SKM-1 (cell line): ENCODE measurements at regions not wholly inside any gene's neighbourhood (a gene's known extent, or its start where the extent isn't known, plus 50 kb on each side); places are given as distances from the start of the nearest gene placed in this dataset.

Experiments
- DNase-seq: peaks from one replicate; lab custom pipeline; 2025; ENCODE audit not compliant: unreplicated experiment; lab: John Stamatoyannopoulos, UW

DNA sequence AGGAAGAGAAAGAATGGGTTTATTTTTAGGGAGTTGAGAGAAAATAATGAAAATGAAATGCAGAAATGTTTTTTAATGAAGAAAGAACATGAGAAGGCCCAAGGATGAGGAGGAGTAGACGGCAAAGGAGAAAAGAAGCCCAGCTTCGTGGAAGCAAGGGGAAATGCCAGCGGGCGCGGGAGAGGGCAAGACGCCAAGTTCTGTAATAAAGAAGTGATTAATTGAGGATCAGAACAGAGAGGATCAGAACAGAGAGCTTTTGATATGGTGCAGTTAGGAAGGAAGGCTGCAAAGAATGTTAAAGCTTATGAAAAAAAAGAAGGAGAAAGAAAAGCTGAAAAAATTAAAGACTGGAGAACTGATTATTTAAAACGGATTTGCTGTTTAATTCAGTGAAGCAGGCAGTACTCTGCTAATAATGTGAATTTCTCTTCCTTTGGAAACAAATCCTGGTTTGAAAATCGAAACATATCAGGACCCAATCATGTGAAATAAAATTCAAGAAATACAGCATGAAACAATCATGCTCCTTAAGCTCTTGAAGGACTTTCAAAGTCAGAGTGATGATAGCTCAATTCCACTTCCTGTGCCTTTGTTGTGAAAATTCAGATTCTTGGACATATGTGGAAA, 99.3 kb upstream of the SOX1 start:
- DNase-seq, result no peak

- no peak for DNase-seq
These were observed 98.5 kb upstream of the SOX1 start for GRCh38 chr13:111968336-111969010.

DNA sequence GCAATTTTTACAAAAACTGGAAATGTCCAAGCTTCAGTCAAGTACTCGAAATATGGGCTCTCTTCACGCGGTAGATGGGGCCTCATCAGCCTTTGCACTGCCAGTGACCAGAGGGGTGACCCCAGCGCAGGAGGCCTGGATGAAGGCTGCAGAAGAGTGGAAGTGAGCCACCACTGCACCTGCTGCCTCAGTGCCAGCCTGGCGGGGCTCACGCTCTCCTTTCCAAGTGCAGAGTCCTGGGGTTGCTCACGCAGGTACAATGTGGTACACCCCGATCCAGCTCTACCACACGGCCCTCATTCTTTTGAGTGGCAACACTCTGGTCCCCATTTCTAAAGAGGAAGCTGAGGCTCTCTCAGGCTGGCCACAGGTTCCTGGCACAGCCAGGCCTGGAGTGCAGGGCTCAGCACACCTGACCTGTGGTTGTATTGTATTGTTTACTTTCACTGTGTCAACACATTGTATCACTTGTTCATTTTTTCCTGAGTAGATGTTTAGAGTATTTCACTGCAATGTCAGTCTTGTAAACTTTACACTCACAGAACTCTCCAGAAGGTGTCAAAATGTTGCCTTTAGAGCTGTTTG, 97.3 kb upstream of the SOX1 start:
- DNase-seq, result no peak

- DNase-seq, result no peak
These were observed 96.3 kb upstream of the SOX1 start for GRCh38 chr13:111970494-111971141.

- no peak for DNase-seq
These were observed 94.8 kb upstream of the SOX1 start for GRCh38 chr13:111971891-111972780.

GRCh38 chr13:111973186-111973585, 93.8 kb upstream of the SOX1 start:
- DNase-seq, result no peak

GRCh38 chr13:111973605-111974340, 93.2 kb upstream of the SOX1 start:
- DNase-seq, result no peak

DNA sequence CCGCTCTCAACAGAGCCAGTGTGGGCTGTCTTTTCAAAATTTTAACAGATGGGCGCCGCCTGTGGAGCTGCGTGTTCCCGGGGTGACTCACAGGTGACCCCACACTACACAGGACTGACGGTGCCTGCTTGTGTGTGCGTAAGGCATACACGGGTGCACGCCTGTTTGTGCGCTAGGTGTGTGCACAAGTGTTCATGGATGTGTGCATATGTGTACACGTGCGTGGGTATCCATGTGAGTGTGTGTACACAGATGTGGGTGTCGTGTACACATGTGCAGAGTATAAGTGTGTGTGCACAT, 92.7 kb upstream of the SOX1 start:
- DNase-seq, result no peak

- no peak for DNase-seq
These were observed 91.1 kb upstream of the SOX1 start for GRCh38 chr13:111975539-111976473.

DNA sequence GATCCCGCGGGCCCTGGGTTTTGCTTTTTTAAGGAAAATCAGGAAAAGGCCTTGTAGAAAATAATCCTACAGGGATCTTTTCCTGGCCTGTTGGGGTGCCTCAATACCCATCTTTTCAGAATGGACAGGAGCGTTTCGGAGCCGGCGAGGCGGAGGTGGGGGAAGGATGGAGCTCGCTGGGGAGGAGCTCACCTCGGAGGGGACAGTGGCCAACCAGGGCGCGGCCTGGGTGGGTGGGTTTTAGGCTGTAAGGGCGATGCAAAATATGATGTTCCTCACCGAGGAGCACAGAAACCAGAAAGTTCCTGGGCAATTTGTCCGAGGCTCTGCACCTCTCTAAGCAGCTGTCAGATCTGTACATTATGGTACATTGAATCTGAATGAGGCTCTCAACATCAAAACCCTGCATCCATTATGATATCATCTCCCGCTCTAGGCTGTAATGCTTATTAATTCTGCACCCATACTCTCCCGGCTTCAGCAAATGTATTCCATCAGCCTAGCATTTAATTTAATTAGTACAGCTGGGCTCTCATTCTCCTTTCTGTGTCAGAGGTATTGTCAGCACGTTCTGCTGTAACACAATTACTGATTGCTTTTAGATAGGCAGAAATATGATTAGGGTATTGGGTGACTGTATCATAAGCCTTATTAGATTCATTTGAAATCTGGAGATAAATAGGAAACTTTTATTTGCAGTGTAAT, 90.3 kb upstream of the SOX1 start:
- no peak for DNase-seq

DNA sequence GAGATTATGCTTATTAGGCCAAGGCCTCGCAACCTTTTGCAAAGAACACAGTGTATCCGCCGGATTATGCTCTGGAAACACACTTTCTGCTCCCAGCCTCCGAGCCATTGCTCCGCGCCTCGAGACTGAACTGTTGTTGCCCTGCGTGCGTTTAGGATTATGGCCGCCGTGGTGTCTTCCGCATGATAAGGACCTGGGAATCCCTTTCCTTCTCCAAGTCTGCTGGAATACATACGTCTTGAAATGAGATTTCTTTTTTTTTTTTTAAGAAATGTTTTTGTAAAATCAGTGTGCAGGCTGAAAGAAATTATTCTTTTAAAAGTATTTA, 89.8 kb upstream of the SOX1 start:
- DNase-seq, result no peak

- DNase-seq, result no peak
These were observed 88.4 kb upstream of the SOX1 start for GRCh38 chr13:111978546-111978945.

DNA sequence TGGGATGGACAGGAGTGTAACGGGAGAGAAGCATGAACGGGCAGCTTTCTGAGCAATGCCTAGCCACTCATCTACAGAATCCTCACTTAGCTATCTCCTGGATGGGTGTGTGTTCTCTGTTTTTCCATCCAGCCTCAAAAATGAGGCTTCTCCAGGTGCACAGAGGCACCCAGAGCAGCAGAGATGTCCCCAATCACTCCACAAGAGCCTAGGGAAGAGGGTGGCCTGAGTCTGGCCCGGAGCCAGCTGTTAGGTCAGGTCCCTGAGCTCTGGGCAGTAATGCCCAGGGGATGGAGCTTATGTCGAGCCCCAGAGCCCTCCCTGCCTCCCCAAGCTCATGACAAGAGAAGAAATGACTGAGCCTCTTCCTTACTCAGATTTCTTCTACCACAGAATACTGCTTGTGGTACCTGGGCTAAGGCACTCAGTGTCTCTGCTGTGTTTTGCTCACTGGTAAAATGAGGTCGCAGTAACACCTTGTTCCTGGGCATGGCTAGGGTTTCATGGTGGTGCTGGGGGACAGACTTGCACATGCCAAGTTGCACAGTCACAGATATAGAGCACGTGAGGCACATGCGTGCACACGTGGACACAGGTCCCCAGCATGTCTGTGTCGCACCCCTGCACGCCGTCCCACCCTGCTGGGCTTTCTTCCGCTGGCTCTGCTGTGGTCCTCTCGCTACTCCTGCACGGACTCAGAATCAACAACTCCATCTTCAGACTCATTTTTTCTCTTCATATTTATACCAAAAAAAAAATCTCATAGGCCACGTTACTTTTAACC, 86.6 kb upstream of the SOX1 start:
- DNase-seq, result no peak

DNA sequence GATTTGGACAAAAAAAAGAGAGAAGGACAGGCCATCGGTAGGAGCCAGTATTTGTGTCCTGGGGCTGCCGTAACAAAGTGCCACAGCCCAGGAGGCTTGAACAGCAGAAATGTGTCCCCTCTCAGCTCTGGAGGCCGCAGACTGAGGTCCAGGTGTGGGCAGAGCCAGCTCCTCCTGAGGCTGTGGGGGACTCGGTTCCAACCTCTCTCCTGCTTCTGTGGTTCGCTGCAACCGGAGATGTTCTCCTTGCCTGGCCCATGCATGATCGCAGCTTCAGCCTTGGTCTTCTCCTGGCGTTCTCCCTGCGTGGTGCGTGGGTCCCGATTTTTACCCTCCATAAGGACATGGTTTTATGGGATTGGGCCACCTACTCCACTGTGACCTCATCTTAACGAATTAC, 85.9 kb upstream of the SOX1 start:
- no peak for DNase-seq

- no peak for DNase-seq
These were observed 85.3 kb upstream of the SOX1 start for GRCh38 chr13:111981446-111982165.

DNA sequence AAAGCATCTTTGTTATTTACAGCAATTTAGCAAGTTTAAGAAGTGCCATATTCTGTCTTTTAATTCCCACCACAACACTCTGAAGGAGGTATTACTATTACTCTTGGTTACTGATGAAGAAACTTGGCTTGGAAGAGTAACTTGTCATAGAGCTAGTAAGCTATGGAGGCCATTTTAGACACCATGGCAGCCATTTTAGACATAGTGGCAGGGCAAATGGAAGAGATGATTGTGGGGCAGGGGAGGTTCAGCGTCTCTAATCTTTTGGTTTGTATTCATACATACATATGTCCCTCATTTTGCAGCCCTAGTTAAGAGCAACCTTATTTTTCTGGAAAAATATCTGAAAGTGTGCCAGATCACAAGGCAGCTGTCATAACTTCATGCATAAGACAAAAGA, 82.6 kb upstream of the SOX1 start:
- DNase-seq, result no peak

GRCh38 chr13:111990362-111990761, 76.6 kb upstream of the SOX1 start:
- DNase-seq, result no peak

DNA sequence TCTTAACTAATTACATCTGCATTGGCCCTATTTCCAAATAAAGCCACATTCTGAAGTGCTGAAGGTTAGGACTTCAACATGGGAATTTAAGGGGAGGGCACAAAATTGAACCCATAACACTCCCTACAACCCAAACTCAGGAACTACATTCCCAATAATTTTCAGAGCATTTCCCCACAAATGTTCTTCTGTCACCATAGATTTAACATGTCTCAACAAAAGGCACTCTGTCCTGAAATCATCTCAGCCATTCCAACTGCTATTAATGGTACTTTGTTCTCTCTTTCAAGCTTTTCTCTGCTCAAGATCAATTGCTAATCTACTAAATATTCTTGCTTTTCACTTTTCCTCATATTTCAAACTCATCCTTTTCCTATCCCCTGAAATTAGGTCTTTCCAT, 74.0 kb upstream of the SOX1 start:
- DNase-seq, result no peak
